ENCODE measurements at regions not wholly inside any gene's neighbourhood (a gene's known extent, or its start where the extent isn't known, plus 50 kb on each side); places are given as distances from the start of the nearest gene placed in this dataset.

- intact Hi-C loops (cut with micrococcal nuclease), result no loop called here
- H3K27me3 ChIP-seq (ENCODE audit: control insufficient read depth in 2 of 2, insufficient read depth in 2 of 2, low read length in 2 of 2), result peaks cover 4 to 65% of the 10 kb centered on the region in 2 experiments; a peak in 4 of 5 replicates
- no peak overlapping the region for H3K4me2 ChIP-seq (ENCODE audit: insufficient read depth, low read length)
- H3K27ac ChIP-seq (ENCODE audit: extremely low read depth, low read depth, low read length), result no peak overlapping the region
- WGBS (ENCODE audit: insufficient coverage, low coverage, missing lambda C conversion rate), result 0% methylated on average over 4 of the region's 4 CpGs
- H3K36me3 ChIP-seq (ENCODE audit: control insufficient read depth, insufficient read depth, low read length), result no peaks in the 10 kb centered on the region
- DNase-seq (ENCODE audit: extremely low read depth in 1 of 4, low spot score in 3 of 4) (no peak), ATAC-seq (no peak), FAIRE-seq (no peak)
- peaks cover 0 to 2% of the 10 kb centered on the region in 2 experiments; a peak in 1 of 5 replicates for H3K4me1 ChIP-seq (replicated peaks in 1 of 2; ENCODE audit: control insufficient read depth in 2 of 2, insufficient read depth in 2 of 2, low read length in 2 of 2)
- no peak overlapping the region for H2AFZ ChIP-seq (ENCODE audit: low read depth, low read length)
- peaks cover 9% of the 10 kb centered on the region; the same call in 1 of the 2 replicates for H4K20me1 ChIP-seq (replicated peaks; ENCODE audit: control insufficient read depth, insufficient read depth, low read length)
- no TSS peak for BruUV-seq (replicated peaks)
- H3K9ac ChIP-seq (ENCODE audit: insufficient read depth in 1 of 2, low read depth in 2 of 2, low read length in 2 of 2), result no peak overlapping the region
- in situ Hi-C loops (cut with MboI), result no loop called here
- TF ChIP-seq POLR2AphosphoS2 (IDR thresholded peaks at IDR 0.05; ENCODE audit: low read length) (no peak), CREB5 (CRISPR knock-in tag; IDR thresholded peaks at IDR 0.05) (no peak), GTF2F1 (IDR thresholded peaks at IDR 0.05; ENCODE audit: low read depth, low read length) (no peak), ZFP1 (CRISPR knock-in tag; IDR thresholded peaks at IDR 0.05) (no peak), EWSR1 (IDR thresholded peaks at IDR 0.05; ENCODE audit: borderline replicate concordance, low read depth, partially characterized antibody) (no peak), HCFC1 (IDR thresholded peaks at IDR 0.05; ENCODE audit: low read depth, low read length) (no peak), SMAD2 (IDR thresholded peaks at IDR 0.05; ENCODE audit: low read depth, low read length) (no peak)
- TF ChIP-seq, protein P1, sequence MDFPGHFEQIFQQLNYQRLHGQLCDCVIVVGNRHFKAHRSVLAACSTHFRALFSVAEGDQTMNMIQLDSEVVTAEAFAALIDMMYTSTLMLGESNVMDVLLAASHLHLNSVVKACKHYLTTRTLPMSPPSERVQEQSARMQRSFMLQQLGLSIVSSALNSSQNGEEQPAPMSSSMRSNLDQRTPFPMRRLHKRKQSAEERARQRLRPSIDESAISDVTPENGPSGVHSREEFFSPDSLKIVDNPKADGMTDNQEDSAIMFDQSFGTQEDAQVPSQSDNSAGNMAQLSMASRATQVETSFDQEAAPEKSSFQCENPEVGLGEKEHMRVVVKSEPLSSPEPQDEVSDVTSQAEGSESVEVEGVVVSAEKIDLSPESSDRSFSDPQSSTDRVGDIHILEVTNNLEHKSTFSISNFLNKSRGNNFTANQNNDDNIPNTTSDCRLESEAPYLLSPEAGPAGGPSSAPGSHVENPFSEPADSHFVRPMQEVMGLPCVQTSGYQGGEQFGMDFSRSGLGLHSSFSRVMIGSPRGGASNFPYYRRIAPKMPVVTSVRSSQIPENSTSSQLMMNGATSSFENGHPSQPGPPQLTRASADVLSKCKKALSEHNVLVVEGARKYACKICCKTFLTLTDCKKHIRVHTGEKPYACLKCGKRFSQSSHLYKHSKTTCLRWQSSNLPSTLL (IDR thresholded peaks at IDR 0.05), result no peak
- H3K9me1 ChIP-seq (ENCODE audit: control insufficient read depth, insufficient read depth, low read length), result no peaks in the 10 kb centered on the region
- CTCF ChIA-PET (ENCODE audit: low intra/inter-chr PET ratio), result no interaction called here
- no peak overlapping the region for H3K4me3 ChIP-seq
- no peaks in the 10 kb centered on the region for H3K79me2 ChIP-seq (ENCODE audit: control insufficient read depth, insufficient read depth, low read length)
- POLR2A ChIA-PET, result interaction anchor here (1.1 kb wide), 1 partner anchor 11 kb away, joined by 4 read pairs; no protein-coding TSS in a partner anchor
- no peaks in the 10 kb centered on the region for H3K9me3 ChIP-seq (replicated peaks; ENCODE audit: control insufficient read depth, insufficient read depth, low read depth, low read length)
Observed at GRCh38 chr11:119794756-119795155, 65.8 kb upstream of the NECTIN1 start.

All from K562 (cell line).